ENCODE measurements at regions not wholly inside any gene's neighbourhood (a gene's known extent, or its start where the extent isn't known, plus 50 kb on each side); places are given as distances from the start of the nearest gene placed in this dataset.

GRCh38 chr2:5938566-5938896 is 246.3 kb downstream of the SOX11 start:
- Histone ChIP-seq H3K9ac (ENCODE audit: low read length) (no peak overlapping the region), H3K27ac (ENCODE audit: low read length) (no peak overlapping the region), H3K4me2 (ENCODE audit: low read length) (no peak overlapping the region), H3K36me3 (ENCODE audit: insufficient read depth, low read length) (no peaks in the 10 kb centered on the region), H3K9me3 (ENCODE audit: low read length) (no peaks in the 10 kb centered on the region), H3K4me3 (ENCODE audit: low read length) (no peak overlapping the region), H3F3A (ENCODE audit: insufficient read depth, low read length, poor library complexity, severe bottlenecking) (no peaks in the 10 kb centered on the region), H4K20me1 (ENCODE audit: insufficient read depth) (no peaks in the 10 kb centered on the region), H2AFZ (ENCODE audit: low read depth, low read length) (no peak overlapping the region), H3K79me2 (replicated peaks; ENCODE audit: insufficient read depth, low read length) (no peaks in the 10 kb centered on the region), H3K27me3 (ENCODE audit: insufficient read depth, low read depth, low read length) (no peaks in the 10 kb centered on the region), H3K9me2 (ENCODE audit: insufficient read depth, low read length) (no peaks in the 10 kb centered on the region)
- TF ChIP-seq RAD21 (conservative IDR thresholded peaks at IDR 0.05) (no peak), SMC3 (conservative IDR thresholded peaks at IDR 0.05; ENCODE audit: poor library complexity) (no peak), EP300 (conservative IDR thresholded peaks at IDR 0.05; ENCODE audit: poor library complexity, severe bottlenecking) (no peak), REST (IDR thresholded peaks at IDR 0.05; ENCODE audit: borderline replicate concordance) (no peak), MXI1 (conservative IDR thresholded peaks at IDR 0.05; ENCODE audit: poor library complexity, severe bottlenecking) (no peak), EZH2 (IDR thresholded peaks at IDR 0.05; ENCODE audit: borderline replicate concordance, insufficient read depth, low read length, poor library complexity, severe bottlenecking) (no peak), TAF1 (IDR thresholded peaks at IDR 0.05; ENCODE audit: low read depth) (no peak), CTCF (IDR thresholded peaks at IDR 0.05; ENCODE audit: poor library complexity, severe bottlenecking) (no peak), POLR2AphosphoS5 (IDR thresholded peaks at IDR 0.05) (no peak)

- H3K27ac ChIP-seq (ENCODE audit: low read length), result no peak overlapping the region
- H3K36me3 ChIP-seq (ENCODE audit: insufficient read depth, low read length), result no peaks in the 10 kb centered on the region
- no peak overlapping the region for H3K9ac ChIP-seq (ENCODE audit: low read length)
- H4K20me1 ChIP-seq (ENCODE audit: insufficient read depth), result no peaks in the 10 kb centered on the region
- TF ChIP-seq EP300 (conservative IDR thresholded peaks at IDR 0.05; ENCODE audit: poor library complexity, severe bottlenecking) (no peak), MXI1 (conservative IDR thresholded peaks at IDR 0.05; ENCODE audit: poor library complexity, severe bottlenecking) (no peak), RAD21 (conservative IDR thresholded peaks at IDR 0.05) (no peak), REST (IDR thresholded peaks at IDR 0.05; ENCODE audit: borderline replicate concordance) (no peak), EZH2 (IDR thresholded peaks at IDR 0.05; ENCODE audit: borderline replicate concordance, insufficient read depth, low read length, poor library complexity, severe bottlenecking) (no peak)
- no peak overlapping the region for H2AFZ ChIP-seq (ENCODE audit: low read depth, low read length)
- H3F3A ChIP-seq (ENCODE audit: insufficient read depth, low read length, poor library complexity, severe bottlenecking), result no peaks in the 10 kb centered on the region
- H3K79me2 ChIP-seq (replicated peaks; ENCODE audit: insufficient read depth, low read length), result no peaks in the 10 kb centered on the region
- no peaks in the 10 kb centered on the region for H3K27me3 ChIP-seq (ENCODE audit: insufficient read depth, low read depth, low read length)
- no peak overlapping the region for H3K4me2 ChIP-seq (ENCODE audit: low read length)
- H3K4me3 ChIP-seq (ENCODE audit: low read length), result no peak overlapping the region
- no peaks in the 10 kb centered on the region for H3K9me3 ChIP-seq (ENCODE audit: low read length)
- H3K9me2 ChIP-seq (ENCODE audit: insufficient read depth, low read length), result no peaks in the 10 kb centered on the region
These were observed 247.4 kb downstream of the SOX11 start for GRCh38 chr2:5939553-5939952.

Data from neural cell (in vitro differentiated cells).